HFFc6 (cell line): ENCODE measurements at regions not wholly inside any gene's neighbourhood (a gene's known extent, or its start where the extent isn't known, plus 50 kb on each side); places are given as distances from the start of the nearest gene placed in this dataset.

ENCODE experiments used
- DNase-seq: peaks from one replicate; pipeline ENCODE4 v3.0.0-alpha.2; 2018
- H3K27ac Mint-ChIP-seq: 2 replicates; pipeline ENCODE4 v1.8.0; 2020; ENCODE audit warnings: mild to moderate bottlenecking, mixed read lengths
- H3K27me3 Mint-ChIP-seq: 2 replicates; pipeline ENCODE4 v1.8.0; 2021; ENCODE audit warnings: mild to moderate bottlenecking, moderate library complexity, mixed read lengths; ENCODE audit not compliant: insufficient read depth
- H3K36me3 Mint-ChIP-seq: 2 replicates; pipeline ENCODE4 v1.8.0; 2021; ENCODE audit warnings: low read depth, mixed read lengths
- H3K4me1 Mint-ChIP-seq: 2 replicates; pipeline ENCODE4 v1.8.0; 2020; ENCODE audit warnings: low read depth, mixed read lengths
- H3K4me3 Mint-ChIP-seq: 2 replicates; pipeline ENCODE4 v1.8.0; 2020; ENCODE audit warnings: mild to moderate bottlenecking, moderate library complexity, mixed read lengths
- H3K9me3 Mint-ChIP-seq: 2 replicates; pipeline ENCODE4 v1.8.0; 2020; ENCODE audit warnings: mild to moderate bottlenecking, mixed read lengths
- CTCF ChIP-seq: fragments of 200-600 bp; sonication (generic); IDR thresholded peaks from 2 replicates; pipeline ENCODE4 v1.5.0; 2021; ENCODE audit warnings: antibody characterized with exemption, mild to moderate bottlenecking

GRCh38 chr4:53866055-53866454 is 198.3 kb downstream of the CHIC2 start:
- H3K27ac Mint-ChIP-seq: no peak overlapping the region

DNA sequence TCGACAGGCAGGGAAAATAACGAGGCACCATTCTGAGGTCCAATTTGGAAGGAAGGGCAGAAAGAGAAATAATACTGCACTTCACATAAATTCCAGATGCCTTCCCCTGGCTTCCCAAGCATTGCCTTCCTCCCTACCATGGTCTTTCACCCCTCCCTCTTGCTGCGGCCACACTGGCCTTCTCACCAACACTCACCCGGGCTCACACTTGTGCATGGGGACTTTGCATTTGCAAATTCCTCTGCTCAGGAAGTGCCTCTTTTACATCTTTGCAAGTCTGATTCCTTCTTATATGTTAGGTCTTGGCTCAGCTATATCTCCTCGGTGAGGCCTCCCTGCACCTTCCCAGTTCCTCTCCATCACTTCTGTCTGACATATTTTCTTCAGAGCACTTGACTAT is 199.4 kb downstream of the CHIC2 start:
- Mint-ChIP-seq H3K27me3 (peaks cover 4% of the 10 kb centered on the region), H3K36me3 (no peaks in the 10 kb centered on the region), H3K4me1 (peaks cover 30% of the 10 kb centered on the region), H3K27ac (no peak overlapping the region), H3K4me3 (no peak overlapping the region), H3K9me3 (no peaks in the 10 kb centered on the region)
- no peak for DNase-seq
- TF ChIP-seq CTCF: no peak

More at GRCh38 chr4:53866055-53866454, 198.3 kb downstream of the CHIC2 start:
- no peak for TF ChIP-seq CTCF
- Mint-ChIP-seq H3K36me3 (no peaks in the 10 kb centered on the region), H3K27me3 (peaks cover 5% of the 10 kb centered on the region), H3K9me3 (no peaks in the 10 kb centered on the region), H3K4me3 (no peak overlapping the region), H3K4me1 (peaks cover 30% of the 10 kb centered on the region)
- no peak for DNase-seq

- Mint-ChIP-seq H3K9me3 (0 out of 2 replicates have a peak, but pooled peaks cover 3% of the 10 kb centered on the region), H3K36me3 (peaks cover 5% of the 10 kb centered on the region), H3K27ac (no peak overlapping the region), H3K4me3 (no peak overlapping the region), H3K27me3 (no peaks in the 10 kb centered on the region), H3K4me1 (peaks cover 30% of the 10 kb centered on the region)
- no peak for TF ChIP-seq CTCF
- no peak for DNase-seq
Measured at GRCh38 chr4:53863736-53864365, 200.6 kb downstream of the CHIC2 start.

DNA sequence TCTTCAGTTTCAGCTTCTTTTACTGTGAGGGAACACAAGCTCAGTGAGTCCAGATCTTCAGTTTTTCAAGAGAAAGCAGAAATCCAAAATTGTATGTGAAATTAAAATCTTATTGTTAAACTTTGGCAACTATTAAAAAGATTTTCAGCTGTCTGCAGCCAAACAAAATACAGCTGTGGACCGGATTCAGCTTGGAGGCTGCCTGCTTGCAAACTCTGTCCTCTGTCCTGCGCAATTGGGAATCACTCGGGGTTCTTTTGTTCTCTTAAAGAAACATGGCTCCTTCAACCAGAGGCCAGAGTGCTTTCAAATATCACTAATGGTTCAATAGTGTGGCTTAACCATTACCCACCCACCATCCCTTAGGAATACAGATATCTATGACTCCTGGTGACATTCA is 201.2 kb downstream of the CHIC2 start:
- no peaks in the 10 kb centered on the region for H3K27me3 Mint-ChIP-seq
- no peak for TF ChIP-seq CTCF
- H3K4me3 Mint-ChIP-seq: no peak overlapping the region
- no peak for DNase-seq
- H3K4me1 Mint-ChIP-seq: peaks cover 30% of the 10 kb centered on the region
- H3K27ac Mint-ChIP-seq: peak overlapping the region; percentile 20; the same call in 1 of the 2 replicates
- 0 out of 2 replicates have a peak, but pooled peaks cover 3% of the 10 kb centered on the region for H3K9me3 Mint-ChIP-seq
- peaks cover 5% of the 10 kb centered on the region for H3K36me3 Mint-ChIP-seq

GRCh38 chr4:53861856-53862610 is 202.4 kb downstream of the CHIC2 start:
- peak overlapping the region; percentile 74 for H3K27ac Mint-ChIP-seq
- peaks cover 33% of the 10 kb centered on the region for H3K4me1 Mint-ChIP-seq
- DNase-seq: peak; percentile 83
- H3K9me3 Mint-ChIP-seq: 0 out of 2 replicates have a peak, but pooled peaks cover 3% of the 10 kb centered on the region
- no peaks in the 10 kb centered on the region for H3K27me3 Mint-ChIP-seq
- peak overlapping the region; percentile 43; the same call in 1 of the 2 replicates for H3K4me3 Mint-ChIP-seq
- no peak for TF ChIP-seq CTCF
- peaks cover 5% of the 10 kb centered on the region for H3K36me3 Mint-ChIP-seq
